Fibroblast of pulmonary artery (primary cell): ENCODE measurements at regions not wholly inside any gene's neighbourhood (a gene's known extent, or its start where the extent isn't known, plus 50 kb on each side); places are given as distances from the start of the nearest gene placed in this dataset.
"Not testable (repeated sequence)": the region's sequence is repeated elsewhere in the genome, so short reads cannot be mapped to it uniquely, and the experiment has no call there.

Source experiments
- DNase-seq: peaks from one replicate; pipeline ENCODE4 v3.0.0-alpha.2; 2010; ENCODE audit warnings: low read depth
- H3K4me3 ChIP-seq: replicated peaks from 2 replicates; pipeline ENCODE4 v1.5.1; 2011; ENCODE audit warnings: low read depth, mild to moderate bottlenecking, control low read depth, low read length, moderate library complexity
- TF ChIP-seq, protein P1 (sequence below): IDR thresholded peaks from 2 replicates; pipeline ENCODE4 v1.5.1; 2011; ENCODE audit warnings: mild to moderate bottlenecking, control low read depth, low read length, inconsistent platforms; ENCODE audit errors: missing control alignments

DNA sequence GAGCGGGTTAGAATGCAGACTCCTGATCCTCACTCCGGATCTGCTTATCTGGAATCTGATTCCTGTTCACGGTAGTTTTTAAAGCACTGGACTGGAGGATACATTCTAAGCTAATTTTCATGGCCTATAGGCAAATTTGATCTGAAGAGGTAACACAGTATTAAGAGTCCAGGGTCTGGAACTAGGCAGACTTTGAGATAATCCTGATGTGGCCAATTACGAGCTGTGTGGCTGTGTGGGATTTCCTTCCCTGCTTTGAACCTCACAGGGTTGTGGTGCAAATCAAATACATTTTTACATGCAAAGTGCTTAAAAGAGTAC lies 285.2 kb downstream of the MIAT start:
- H3K4me3 ChIP-seq: no peak overlapping the region
- DNase-seq: no peak
- TF ChIP-seq, protein P1, sequence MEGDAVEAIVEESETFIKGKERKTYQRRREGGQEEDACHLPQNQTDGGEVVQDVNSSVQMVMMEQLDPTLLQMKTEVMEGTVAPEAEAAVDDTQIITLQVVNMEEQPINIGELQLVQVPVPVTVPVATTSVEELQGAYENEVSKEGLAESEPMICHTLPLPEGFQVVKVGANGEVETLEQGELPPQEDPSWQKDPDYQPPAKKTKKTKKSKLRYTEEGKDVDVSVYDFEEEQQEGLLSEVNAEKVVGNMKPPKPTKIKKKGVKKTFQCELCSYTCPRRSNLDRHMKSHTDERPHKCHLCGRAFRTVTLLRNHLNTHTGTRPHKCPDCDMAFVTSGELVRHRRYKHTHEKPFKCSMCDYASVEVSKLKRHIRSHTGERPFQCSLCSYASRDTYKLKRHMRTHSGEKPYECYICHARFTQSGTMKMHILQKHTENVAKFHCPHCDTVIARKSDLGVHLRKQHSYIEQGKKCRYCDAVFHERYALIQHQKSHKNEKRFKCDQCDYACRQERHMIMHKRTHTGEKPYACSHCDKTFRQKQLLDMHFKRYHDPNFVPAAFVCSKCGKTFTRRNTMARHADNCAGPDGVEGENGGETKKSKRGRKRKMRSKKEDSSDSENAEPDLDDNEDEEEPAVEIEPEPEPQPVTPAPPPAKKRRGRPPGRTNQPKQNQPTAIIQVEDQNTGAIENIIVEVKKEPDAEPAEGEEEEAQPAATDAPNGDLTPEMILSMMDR: no peak

- no peak overlapping the region for H3K4me3 ChIP-seq
- no peak for DNase-seq
- TF ChIP-seq, protein P1: no peak
These were observed 288.2 kb downstream of the MIAT start for GRCh38 chr22:26945565-26945964.

DNA sequence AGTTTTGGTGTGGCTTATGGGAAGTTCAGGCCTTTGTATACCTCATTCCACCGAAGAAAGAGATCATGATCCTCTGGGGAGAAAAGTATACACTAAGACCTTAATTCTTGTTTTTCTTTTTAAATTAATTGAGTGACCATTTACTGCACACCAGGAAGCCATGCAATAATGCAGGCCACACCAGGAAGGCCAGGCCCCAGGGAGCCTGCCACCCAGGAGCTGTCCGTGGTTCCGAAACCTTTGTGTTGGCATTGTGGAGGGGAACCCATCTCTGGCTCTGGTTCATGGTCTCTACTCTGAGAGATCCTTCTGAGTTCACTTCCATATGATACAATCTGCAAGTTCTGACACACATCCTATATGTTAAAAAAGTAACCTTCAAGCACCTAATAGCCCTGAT lies 291.8 kb downstream of the MIAT start:
- H3K4me3 ChIP-seq: no peak overlapping the region
- DNase-seq: peak; percentile 45
- TF ChIP-seq, protein P1: no peak

DNA sequence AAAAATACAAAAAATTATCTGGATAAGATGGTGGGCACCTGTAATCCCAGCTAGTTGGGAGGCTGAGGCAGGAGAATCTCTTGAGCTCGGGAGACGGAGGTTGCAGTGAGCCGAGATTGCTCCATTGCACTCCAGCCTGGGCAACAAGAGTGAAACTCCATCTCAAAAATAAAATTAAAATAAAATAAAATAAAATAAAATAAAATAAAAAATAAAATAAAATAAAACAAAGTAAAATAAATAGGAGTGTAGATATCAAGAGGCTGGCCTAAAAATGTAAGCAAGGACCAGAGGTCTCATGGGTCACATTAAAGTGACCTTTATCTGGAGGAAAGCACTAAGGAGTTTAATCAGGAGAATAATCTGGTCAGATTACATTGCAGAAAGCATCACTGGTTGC lies 293.8 kb downstream of the MIAT start:
- H3K4me3 ChIP-seq, DNase-seq: not testable (repeated sequence)

GRCh38 chr22:26952004-26952403 lies 294.6 kb downstream of the MIAT start:
- no peak for DNase-seq
- no peak overlapping the region for H3K4me3 ChIP-seq
- TF ChIP-seq, protein P1: no peak

DNA sequence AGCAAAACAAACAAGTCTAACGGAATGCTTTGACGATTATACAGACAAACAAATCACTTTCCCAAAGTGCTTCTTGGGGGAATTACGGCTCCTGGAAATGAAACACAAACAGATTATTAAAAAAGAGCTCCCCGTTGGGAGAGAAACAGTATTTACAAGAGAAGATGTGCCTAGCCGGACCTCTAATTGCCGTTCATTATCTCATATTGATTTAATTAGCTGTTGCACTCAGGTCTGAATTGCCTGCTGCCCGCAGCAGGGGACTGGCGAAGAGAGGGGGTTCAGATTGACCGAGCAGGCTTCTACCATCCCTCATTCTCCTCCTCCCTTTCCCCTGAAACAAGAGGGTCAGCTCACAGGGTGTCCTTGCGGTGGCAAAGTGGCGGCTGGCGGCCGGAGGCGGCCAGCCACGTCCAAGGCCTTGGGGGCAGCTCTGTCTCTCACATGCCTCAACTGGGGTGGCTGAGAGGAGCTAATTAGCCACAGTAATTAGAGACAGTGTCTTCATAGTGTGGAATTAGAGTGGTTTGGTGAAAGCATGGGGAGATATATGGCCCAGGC lies 295.1 kb downstream of the MIAT start:
- TF ChIP-seq, protein P1: no peak
- H3K4me3 ChIP-seq: no peak overlapping the region
- no peak for DNase-seq

DNA sequence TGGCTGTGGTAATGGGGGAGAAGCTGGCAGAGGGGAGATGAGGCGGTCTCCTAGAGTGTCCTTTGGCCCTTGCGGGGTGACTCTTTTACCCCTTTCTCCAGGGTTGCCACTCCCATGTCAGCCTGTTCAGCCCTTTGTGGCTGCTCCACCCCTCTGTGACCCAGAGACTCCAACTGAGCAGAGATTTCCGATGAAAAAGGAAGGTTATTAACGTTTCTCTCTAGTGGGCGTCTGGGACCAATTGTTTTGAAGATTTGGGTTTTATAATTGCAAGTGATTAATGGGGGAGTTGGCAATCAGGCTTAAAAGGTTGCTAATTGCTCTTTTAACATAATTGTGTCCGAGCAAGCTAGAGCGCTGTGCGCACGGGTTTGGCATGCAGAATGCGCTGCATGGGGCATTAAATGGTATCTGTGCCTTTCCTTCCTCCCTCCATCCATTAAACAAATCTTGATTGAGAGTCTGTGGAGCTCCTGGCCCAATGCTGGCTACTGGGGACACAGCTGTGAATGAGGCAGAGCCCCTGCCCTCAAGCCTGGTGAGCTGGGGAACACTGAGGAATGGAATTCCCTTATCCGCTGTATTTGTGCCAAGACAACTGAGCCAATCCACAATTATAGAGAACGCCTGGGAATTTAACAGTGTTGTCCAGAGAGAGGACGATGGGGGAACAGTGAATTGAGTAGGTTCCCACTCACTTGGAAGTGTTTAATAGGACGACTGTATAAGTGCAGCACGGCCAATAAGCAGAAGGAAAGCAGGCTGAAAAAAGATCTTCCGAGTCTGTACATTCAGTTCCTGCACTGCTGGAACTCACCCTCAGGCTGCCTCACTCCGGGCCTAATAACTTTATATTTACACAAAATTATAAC lies 295.9 kb downstream of the MIAT start:
- DNase-seq: no peak
- no peak overlapping the region for H3K4me3 ChIP-seq
- TF ChIP-seq, protein P1: no peak
